Stomach (tissue), 4 donors: ENCODE measurements at regions not wholly inside any gene's neighbourhood (a gene's known extent, or its start where the extent isn't known, plus 50 kb on each side); places are given as distances from the start of the nearest gene placed in this dataset.

Experiments
- EP300 ChIP-seq: sonication (generic); formaldehyde crosslinking; IDR thresholded peaks from one replicate; pipeline ENCODE4 v1.6.1; 2017; ENCODE audit warnings: antibody characterized with exemption
- POLR2A ChIP-seq, 4 donors: fragments of 450-650 bp; IDR thresholded peaks; one replicate each; pipeline ENCODE4 v1.6.1; 2016; ENCODE audit warnings: antibody characterized with exemption in 4 of 4, control low read depth in 2 of 4, mild to moderate bottlenecking in 1 of 4, moderate library complexity in 1 of 4
- POLR2AphosphoS5 ChIP-seq, 3 donors: sonication (generic); formaldehyde crosslinking; IDR thresholded peaks; one replicate each; pipeline ENCODE4 v1.6.1; 2016; ENCODE audit warnings: antibody characterized with exemption in 3 of 3
- TF ChIP-seq, protein P1 (sequence below), 7 experiments: fragments of 450-650 bp in 4 of 7; fragments of 200-600 bp in 3 of 7; sonication (generic) in 3 of 7; IDR thresholded peaks; one replicate each; pipeline ENCODE4 v1.5.1; 2016 to 2019; ENCODE audit warnings: antibody characterized with exemption in 7 of 7, control low read depth in 2 of 7, mild to moderate bottlenecking in 1 of 7

GRCh38 chr9:3136686-3137346 is 292.9 kb upstream of the PUM3 start:
- TF ChIP-seq POLR2A (IDR thresholded peaks at IDR 0.05) (no peak), POLR2AphosphoS5 (IDR thresholded peaks at IDR 0.05) (no peak), EP300 (no peak)
- TF ChIP-seq, protein P1, sequence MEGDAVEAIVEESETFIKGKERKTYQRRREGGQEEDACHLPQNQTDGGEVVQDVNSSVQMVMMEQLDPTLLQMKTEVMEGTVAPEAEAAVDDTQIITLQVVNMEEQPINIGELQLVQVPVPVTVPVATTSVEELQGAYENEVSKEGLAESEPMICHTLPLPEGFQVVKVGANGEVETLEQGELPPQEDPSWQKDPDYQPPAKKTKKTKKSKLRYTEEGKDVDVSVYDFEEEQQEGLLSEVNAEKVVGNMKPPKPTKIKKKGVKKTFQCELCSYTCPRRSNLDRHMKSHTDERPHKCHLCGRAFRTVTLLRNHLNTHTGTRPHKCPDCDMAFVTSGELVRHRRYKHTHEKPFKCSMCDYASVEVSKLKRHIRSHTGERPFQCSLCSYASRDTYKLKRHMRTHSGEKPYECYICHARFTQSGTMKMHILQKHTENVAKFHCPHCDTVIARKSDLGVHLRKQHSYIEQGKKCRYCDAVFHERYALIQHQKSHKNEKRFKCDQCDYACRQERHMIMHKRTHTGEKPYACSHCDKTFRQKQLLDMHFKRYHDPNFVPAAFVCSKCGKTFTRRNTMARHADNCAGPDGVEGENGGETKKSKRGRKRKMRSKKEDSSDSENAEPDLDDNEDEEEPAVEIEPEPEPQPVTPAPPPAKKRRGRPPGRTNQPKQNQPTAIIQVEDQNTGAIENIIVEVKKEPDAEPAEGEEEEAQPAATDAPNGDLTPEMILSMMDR (IDR thresholded peaks at IDR 0.05), result no peak
